Breast epithelium (tissue), 3 donors: ENCODE measurements at regions not wholly inside any gene's neighbourhood (a gene's known extent, or its start where the extent isn't known, plus 50 kb on each side); places are given as distances from the start of the nearest gene placed in this dataset.

Source experiments
- CTCF ChIP-seq, 3 donors: fragments of 450-650 bp; IDR thresholded peaks; one replicate each; pipeline ENCODE4 v1.5.1; 2016 to 2017; ENCODE audit warnings: antibody characterized with exemption in 3 of 3, mild to moderate bottlenecking in 3 of 3, moderate library complexity in 3 of 3
- POLR2AphosphoS5 ChIP-seq, 3 donors: sonication (generic); formaldehyde crosslinking; IDR thresholded peaks; one replicate each; pipeline ENCODE4 v1.6.1; 2017; ENCODE audit warnings: antibody characterized with exemption in 3 of 3

- TF ChIP-seq POLR2AphosphoS5 (IDR thresholded peaks at IDR 0.05) (no peak), CTCF (IDR thresholded peaks at IDR 0.05) (no peak)
These were observed 362.9 kb upstream of the POU3F2 start for GRCh38 chr6:98471444-98471843.
